ENCODE measurements at regions not wholly inside any gene's neighbourhood (a gene's known extent, or its start where the extent isn't known, plus 50 kb on each side); places are given as distances from the start of the nearest gene placed in this dataset.
"Not testable (repeated sequence)": the region's sequence is repeated elsewhere in the genome, so short reads cannot be mapped to it uniquely, and the experiment has no call there.

DNA sequence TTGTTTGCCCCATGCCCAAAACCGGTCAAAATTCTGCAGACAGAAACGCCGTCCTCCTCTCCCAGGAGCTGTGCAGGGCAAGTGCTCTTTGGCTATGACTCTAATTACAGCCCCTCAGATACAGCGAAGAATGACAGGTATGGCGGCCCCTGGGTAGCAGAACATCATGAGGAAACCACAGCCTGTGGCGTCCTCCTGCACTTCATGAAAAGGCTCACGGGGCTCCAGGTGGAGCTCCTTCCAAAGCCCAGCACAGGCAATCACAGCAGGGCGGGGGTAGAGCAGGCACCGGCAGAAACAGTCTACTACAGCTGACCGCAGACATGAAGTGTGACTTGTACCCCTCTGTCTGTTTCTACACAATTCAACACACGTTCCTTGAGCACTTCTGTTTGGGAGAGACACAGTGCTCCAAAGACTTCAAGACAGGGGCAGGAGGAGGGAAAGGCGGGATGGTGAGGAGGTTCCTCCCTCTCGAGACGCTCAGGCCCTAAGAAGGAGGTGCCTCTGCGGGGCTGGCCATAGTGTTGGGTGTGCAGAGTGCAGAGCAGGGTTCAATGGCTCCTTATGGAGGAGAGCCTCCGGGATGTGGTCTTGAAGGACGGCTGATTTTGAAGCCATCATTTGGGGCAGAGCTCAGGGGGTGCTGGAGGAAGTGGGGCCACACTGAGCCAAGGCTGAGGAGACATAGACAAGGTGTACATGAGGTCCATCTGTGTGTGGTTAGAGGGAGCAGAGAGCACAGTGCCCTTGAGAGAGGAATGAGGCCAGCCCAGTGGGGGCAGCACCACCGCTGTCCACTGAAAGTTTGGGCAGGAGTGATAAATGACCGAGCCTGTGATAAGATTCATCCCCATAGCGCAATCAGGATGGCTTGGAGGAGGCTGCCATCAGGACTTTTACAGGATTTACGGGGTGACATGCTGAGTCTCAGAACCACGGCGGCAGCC, 468.3 kb downstream of the EIPR1 start:
- no peak overlapping the region for H3K4me3 ChIP-seq (ENCODE audit: low read depth, low read length)

DNA sequence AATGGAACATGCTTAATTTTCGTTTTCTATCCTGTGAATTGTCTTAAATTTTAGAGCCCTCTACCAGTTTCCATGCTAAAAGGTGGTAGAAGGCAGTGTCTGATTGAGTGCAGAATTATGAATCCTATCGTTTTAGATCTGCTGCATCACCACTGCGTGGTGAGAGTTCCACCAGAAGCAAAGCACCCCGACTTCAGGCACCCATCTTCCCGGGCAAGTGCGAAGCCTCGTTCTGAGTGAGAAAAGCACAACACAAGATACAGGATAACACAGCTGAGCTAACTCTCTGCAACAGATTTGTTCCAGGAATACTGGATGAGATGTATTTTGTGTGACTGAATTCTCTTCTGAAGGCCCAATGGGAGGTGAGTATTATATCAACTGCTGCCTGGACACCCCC, 471.5 kb downstream of the EIPR1 start:
- no peak overlapping the region for H3K4me3 ChIP-seq (ENCODE audit: low read depth, low read length)

DNA sequence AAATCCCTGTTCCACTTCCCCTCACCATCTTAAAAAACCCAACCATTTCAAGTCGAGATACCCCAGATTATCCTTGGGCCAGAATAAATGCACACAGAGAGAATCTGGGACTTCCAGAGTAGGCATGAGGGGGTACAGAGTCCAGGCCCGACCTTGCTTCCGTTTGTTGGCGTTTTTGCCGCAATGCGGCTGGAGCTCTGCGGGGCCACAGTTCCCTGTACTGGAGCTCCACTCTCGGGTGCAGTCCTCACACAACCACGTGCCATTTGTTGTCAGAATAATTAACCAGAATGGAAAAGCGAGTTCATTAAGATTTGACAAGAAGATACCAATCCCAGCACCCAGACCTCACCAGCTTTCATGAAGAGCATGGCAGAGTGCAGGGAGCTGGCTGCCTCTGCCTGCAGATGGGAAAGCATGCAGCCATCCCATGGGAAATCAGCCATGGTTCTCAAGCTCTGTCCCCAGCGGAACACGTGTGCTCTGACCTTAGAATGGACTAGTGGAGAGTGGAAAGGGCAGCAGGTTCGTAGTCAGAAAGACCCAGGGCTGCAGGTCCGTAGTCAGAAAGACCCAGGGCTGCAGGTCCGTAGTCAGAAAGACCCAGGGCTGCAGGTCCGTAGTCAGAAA, 472.8 kb downstream of the EIPR1 start:
- no peak overlapping the region for H3K4me3 ChIP-seq (ENCODE audit: low read depth, low read length)

DNA sequence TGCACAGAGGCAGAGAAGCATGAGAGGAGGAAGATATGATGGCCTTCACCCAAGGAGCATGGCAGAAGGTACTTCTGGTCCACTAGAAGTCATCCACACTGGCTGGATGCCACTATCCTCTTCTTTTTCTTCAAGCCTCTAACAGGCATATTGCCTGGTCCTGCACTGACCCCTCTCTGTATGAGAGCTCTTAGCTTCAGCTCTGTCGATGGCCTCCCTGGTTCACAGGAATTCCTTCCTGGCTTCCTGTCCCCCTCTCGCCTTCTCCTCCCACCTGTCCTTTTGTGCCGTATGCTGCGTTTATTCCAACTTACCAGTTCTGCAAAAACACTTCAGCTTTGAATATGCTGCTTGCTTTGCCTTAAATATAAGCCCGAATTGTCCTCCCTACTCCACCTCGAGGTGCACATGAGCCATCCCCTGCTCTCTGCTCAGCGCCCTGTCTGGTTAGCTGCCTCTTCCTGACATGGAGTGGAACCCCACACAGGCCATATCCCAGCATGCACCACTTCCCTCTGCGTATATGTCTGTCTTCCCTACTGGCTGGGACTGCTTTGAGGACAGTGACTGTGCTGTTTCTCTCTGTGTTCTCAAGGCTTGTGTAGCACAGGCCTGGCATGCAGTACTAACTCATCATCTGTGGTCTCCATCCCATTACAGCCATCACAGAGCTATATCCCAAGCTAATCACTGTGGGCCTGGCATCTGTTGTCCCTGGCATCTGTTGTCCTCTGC, 474.9 kb downstream of the EIPR1 start:
- H3K4me3 ChIP-seq (ENCODE audit: low read depth, low read length), result no peak overlapping the region

DNA sequence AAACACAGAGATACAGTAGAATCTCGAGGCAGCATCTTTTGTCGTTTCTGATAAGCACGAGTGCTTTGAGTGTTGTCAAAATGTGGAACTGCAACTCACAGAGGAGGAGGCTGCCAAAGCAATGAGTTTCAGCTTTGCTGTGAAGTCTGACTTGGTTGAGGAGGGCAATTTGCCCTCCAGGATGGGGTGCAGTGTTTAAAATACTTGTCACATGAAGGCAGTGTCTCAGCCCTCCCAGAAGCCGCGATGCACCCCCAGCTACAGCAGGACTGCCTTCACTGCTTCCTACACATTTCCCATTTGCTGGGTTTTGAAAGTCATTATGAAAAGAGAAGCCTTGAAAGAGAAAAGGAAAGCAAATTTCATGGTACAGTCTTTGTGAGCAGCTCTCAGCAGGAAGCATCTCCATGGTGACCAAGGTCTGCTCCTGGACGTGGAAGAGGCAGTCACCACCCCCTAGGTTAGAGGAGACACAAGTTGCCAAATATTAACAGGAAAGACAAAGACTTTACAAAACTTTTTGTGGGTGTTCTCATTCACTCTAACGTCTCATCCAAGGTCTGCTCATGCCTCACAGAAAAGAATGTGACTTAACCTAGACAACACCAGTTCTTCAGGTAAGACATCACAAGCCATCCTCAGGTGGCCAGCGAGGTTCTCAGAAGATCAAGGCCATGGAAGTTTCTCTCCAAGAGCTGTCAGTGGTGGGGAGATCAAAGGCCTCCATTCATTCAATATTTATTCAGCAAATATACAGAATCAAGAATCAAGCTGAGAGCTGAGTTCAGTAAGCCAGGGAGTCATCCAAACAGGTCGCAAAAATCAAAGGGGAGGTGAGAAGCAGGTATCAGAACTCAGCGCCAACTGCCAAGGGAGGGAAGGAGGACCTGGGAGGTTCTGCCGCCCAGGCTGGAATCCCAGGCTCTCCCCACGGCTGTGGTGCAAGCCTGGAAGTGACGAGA, 476.0 kb downstream of the EIPR1 start:
- H3K4me3 ChIP-seq (ENCODE audit: low read depth, low read length), result no peak overlapping the region

DNA sequence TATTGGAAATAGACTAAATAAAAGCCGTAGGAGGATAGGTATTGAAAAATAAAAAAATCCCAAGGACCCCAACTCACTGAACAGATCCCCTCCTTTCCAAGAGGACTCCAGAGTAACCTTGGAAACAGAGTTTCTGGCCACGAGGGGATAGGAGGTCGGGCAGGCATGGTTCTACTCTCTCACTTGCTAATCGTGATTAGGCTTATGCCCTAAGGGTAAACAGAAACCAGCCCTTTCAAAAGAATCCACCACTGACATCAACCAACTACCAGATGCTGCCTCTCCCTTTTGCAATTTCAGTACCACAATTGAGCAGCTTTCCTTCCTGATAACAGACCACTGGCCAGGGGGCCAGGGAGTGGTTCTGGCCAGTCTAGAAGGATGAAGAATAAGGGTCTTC, 477.8 kb downstream of the EIPR1 start:
- no peak overlapping the region for H3K4me3 ChIP-seq (ENCODE audit: low read depth, low read length)

DNA sequence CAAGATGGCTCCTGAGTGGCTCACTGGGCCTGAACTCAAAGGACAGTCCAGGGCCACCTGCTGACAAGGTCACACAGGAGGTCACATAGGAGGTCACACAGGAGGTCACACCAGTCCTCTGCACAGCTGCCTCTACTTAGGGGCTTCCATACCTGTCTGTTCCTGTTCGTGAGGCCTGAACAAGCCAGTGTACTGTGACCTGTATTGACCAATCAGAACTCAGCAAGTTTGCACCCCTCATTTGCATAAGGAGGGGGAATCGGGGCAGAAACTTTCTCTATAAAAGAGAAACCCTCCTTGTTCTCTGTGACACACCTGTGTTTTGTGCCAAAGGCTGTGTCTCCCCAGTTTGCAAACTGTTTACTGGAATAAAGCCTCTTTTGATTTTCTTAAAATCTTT, 478.9 kb downstream of the EIPR1 start:
- no peak overlapping the region for H3K4me3 ChIP-seq (ENCODE audit: low read depth, low read length)

DNA sequence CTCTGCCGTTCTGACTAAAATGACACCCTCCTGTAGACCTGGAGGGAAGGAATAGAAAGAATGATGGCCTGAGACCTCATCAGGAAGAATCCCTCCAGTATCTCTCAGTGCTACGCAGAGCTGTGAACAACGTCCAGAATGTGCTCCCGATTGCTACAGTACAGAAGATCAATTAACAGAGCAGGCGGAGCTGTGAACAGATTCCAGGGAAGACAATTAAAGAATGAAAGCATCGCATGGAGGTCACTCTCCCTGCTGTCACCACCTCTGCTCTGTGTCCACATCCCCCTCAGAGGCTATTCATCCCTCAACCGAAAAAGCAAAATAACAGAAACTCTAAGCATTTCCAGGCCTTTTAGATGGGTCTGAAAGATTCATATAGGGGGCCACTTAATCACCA, 481.0 kb downstream of the EIPR1 start:
- no peak overlapping the region for H3K4me3 ChIP-seq (ENCODE audit: low read depth, low read length)

DNA sequence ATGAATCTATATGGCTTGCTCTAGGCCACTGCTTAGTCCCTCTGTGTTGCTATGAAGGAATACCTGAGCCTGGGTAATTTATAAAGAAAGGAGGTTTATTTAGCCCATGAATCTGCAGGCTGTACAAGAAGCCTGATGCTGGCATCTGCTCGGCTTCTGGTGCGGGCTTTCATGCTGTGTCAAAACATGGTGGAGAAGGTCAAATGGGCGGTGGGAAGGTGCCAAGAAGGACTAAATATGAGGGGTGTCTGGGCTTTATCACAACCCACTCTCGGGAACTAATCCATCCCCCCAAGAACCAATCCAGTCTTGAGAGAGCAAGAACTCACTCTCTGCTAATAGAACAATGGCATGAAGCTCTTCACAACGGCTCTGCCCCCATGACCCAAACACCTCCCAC, 481.6 kb downstream of the EIPR1 start:
- no peak overlapping the region for H3K4me3 ChIP-seq (ENCODE audit: low read depth, low read length)

DNA sequence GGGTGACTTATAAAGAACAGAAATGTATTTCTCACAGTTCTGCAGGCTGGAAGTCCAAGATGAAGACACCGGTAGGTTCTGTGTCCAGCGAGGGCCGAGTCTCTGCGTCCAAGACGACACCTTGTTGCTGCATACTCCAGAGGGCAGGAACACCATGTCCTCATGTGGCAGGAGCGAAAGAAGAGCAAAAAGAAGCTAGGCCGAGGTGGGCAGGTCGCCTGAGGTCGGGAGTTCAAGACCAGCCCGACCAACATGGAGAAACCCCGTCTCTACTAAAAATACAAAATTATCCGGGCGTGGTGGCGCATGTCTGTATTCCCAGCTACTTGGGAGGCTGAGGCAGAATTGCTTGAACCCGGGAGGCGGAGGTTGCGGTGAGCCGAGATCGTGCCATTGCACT, 483.6 kb downstream of the EIPR1 start:
- not testable (repeated sequence) for H3K4me3 ChIP-seq (ENCODE audit: low read depth, low read length)

DNA sequence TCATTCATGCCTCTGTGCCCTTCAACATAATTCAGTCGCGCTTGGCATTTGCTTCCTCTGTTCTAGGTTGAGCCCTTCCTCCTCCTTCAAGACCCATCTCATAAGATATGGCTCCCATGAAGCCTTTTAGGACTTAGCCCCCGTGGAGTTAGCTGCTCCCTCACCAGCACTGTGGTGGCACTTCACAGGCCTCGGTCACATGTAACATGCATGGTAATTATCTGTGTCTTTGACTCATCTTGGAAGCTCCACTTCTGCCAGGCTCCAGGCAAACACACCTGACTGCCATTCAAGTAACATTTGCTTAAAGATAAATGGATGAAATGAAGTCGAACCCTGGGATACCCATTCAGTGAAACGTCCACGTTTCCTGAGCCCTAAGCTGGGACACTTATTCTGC, 484.7 kb downstream of the EIPR1 start:
- no peak overlapping the region for H3K4me3 ChIP-seq (ENCODE audit: low read depth, low read length)

DNA sequence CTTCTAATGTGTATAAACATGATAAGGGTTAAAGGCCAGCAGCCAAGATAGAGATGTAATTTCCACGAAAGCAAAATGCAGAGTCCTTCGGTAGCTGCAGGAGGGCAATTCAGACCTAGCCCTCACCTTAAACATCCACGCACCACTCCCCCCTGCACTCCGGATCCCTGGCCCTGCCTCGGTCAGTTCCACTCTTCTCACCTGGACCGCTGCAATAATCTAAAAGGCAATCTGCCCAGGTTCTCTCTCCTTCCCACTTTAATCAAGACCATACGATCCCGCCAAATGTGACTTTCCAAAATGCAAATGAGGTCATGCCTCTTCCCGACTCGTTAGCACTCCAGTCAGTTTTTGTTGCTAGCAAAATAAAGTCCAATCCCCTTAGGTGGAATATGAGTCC, 485.2 kb downstream of the EIPR1 start:
- no peak overlapping the region for H3K4me3 ChIP-seq (ENCODE audit: low read depth, low read length)

DNA sequence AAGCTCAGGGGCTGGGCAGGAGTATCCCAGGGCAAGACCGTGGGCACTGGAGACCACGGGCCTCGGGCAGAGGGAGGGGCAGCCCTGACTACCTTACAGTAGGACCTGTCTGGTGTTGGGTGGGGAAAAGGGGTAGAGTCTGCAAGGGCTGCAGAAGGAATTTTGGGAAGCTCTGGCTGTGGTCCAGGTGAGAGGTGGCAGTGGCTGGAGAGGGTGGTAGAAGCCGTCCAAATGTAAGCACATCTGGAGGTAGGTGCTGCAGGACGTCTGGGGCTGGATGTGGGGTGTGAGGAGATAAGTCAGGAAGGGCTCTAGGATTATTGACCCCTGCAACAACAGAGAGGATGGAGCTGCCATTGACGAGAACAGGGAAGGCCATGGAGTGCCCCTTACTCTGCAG, 486.7 kb downstream of the EIPR1 start:
- H3K4me3 ChIP-seq (ENCODE audit: low read depth, low read length), result no peak overlapping the region

DNA sequence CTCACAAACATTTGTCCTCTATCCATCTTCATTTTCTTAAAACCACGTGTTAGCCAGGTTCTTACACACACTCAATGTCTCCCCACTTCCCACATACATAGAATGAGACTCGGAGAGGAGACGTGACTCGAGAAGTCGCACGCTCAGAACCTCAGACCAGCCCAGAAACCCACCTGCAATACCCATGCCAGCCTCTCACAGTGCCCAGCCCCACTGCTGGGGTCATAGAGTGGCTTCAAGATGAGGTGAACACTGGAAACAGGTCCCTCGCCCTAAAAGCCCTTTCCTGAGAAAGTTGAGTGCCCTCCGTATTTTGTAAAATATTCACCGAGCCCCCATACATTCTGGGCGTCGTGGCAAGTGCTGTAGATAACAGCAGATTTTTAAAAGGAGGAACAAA, 487.4 kb downstream of the EIPR1 start:
- H3K4me3 ChIP-seq (ENCODE audit: low read depth, low read length), result no peak overlapping the region

DNA sequence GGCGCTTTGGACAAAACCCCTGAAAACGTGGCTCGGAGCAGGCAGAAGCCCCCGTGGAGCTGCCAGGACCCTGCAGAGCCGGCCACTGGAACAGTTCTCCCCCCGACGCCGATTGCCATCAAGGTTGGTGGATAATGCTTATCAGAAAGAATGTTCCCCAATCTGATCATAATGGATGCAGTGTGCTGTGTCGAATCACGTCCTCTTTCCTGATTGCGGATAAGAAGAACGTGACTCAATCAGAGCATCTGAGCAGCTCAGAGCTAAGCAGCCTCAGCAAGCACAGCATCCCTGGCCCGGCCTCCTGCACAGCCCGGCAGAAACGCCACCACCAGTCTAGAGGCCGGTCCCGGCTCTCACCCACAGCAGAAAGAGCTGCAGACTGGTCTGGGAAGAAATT, 488.0 kb downstream of the EIPR1 start:
- no peak overlapping the region for H3K4me3 ChIP-seq (ENCODE audit: low read depth, low read length)

DNA sequence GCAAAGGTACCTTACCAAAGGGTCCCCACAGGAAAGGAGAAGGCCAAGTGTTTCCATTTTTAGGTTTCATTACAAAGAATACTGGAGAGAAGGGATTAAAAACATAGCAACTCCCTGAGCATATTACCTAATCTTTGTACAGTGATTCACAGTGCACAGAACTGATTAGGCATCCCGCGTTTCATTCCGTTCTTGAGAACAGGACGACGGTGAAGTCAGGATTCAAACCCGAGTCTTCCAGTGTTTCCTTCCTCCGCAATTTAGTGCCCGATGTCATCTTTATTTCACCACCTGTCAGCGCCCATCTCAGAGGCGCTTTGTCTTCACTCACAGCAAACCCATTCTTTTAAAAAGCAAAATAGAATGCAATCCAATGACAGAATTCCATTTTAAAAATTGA, 488.5 kb downstream of the EIPR1 start:
- H3K4me3 ChIP-seq (ENCODE audit: low read depth, low read length), result no peak overlapping the region

DNA sequence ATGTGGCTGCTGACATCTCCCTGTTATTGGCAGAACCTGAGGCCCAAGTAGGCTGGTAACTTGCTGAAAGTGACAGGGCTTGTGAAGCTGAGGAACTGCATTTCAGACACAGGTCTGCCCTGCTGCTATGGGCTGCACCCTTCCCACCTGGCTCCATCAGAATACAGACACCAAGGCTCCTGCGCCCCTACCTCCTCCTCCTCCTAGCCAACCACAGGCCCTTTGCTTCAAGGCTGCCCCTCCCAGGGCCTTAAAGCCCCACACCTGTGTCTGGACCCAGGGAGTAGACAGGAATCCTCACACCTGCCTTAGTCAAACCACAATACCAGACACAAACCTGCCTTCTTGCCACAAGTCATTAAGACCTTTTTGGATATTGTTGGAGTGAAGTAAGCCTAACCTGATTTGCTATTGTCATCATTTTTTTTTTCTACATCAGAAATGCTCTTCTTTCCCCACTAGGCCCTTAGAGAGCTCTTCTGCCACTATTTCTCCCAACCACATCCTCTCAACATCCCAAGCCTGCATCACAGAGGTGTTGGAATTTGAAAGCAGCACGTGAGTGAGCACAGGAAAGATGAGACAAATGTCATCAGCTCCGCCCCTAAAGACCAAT, 489.7 kb downstream of the EIPR1 start:
- no peak overlapping the region for H3K4me3 ChIP-seq (ENCODE audit: low read depth, low read length)

DNA sequence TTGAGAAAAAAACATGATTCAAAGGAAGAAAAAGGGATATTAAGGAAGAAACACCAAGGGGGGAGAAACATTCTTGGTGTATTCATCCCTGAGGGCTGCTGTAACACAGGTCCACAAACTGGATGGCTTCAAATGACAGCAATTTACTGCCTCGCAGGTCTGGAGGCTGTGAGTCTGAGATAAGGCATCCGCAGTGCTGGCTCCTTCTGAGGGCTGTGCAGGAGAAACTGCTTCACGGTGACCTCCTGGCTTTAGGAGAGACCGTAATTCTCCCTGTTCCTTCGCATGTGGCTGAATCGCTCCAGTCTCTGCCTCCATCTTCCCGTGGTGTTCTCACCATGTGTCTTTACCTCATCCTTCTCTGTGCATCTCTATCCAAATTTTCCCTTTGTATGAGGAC, 490.7 kb downstream of the EIPR1 start:
- H3K4me3 ChIP-seq (ENCODE audit: low read depth, low read length), result no peak overlapping the region

DNA sequence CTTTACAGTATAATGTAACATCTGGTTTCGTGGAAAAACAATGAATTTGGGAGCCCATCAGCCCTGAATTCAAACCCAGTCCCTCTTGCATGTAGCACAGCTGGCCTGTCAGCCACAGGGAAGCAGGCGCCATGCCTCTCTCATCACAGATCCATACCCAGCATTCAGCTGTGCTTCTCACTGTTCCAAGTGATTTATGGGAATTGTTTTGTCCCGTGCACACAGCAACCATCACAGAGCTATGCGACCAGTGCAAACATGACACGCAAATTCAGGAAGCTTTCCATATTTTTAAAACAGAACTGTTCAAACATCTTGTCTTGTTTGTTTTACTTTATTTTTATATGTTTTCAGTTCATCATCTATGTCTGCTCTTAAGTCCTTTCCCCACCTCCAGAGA, 496.1 kb downstream of the EIPR1 start:
- H3K4me3 ChIP-seq (ENCODE audit: low read depth, low read length), result no peak overlapping the region

DNA sequence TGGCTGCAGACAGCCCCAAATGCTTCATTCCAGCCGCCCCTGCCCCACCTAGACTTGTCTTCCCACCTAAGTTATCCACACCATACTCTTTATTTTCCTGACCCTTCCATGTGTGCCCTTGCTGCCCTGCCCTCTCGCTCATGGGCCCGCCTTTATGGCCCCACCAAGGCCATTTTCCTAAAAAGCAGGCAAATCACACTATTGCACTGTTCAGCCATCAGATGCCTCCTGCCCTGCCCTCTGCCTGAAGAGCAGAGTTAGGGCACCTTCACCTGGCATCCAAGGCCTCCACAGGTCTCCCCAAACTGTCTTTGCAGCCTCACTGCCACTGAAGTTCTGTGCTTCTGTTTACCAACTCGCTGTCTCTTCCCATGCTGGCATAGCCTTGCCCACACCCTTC, 496.7 kb downstream of the EIPR1 start:
- no peak overlapping the region for H3K4me3 ChIP-seq (ENCODE audit: low read depth, low read length)

All from iPS-11a (cell line).